B cell (primary cell): ENCODE measurements at regions not wholly inside any gene's neighbourhood (a gene's known extent, or its start where the extent isn't known, plus 50 kb on each side); places are given as distances from the start of the nearest gene placed in this dataset.
"Not testable (repeated sequence)": the region's sequence is repeated elsewhere in the genome, so short reads cannot be mapped to it uniquely, and the experiment has no call there.

Source experiments
- ATAC-seq: fragments of 200-7000 bp; cut with Tn5 transposase; one replicate; pipeline ENCODE4 v1.10.0; 2021; ENCODE audit warnings: low read depth, mild to moderate bottlenecking, moderate number of reproducible peaks, moderate library complexity
- CTCF ChIA-PET: fragments of 350-600 bp; sonication (Branson Sonifier 250); formaldehyde crosslinking; loops from one replicate; lab custom pipeline; 2021; ENCODE audit warnings: antibody characterized with exemption, inconsistent platforms; lab: Charles Lee
- POLR2A ChIA-PET: fragments of 350-600 bp; sonication (Branson Sonifier 250); formaldehyde crosslinking; loops from one replicate; lab custom pipeline; 2021; ENCODE audit warnings: antibody characterized with exemption; lab: Charles Lee
- DNase-seq: peaks from one replicate; pipeline ENCODE4 v3.0.0; 2013
- H2AFZ ChIP-seq: 2 replicates; pipeline ENCODE4 v1.6.1; 2012; ENCODE audit warnings: mild to moderate bottlenecking, low read depth, low read length; ENCODE audit not compliant: insufficient read depth, poor library complexity, severe bottlenecking
- H3K27ac ChIP-seq, 2 donors: 1 replicate in 1 of 2; 2 replicates in 1 of 2; pipeline ENCODE4 v1.5.1; 2012 to 2013; ENCODE audit warnings: low read length in 2 of 2, mild to moderate bottlenecking in 2 of 2, moderate library complexity in 1 of 2
- H3K27me3 ChIP-seq, 4 experiments: fragments of 200-600 bp in 1 of 4; sonication (generic) in 1 of 4; replicated peaks in 1 of 4; 1 replicate in 2 of 4; 2 replicates in 2 of 4; pipeline versions ENCODE4 v1.6.1 to v1.7.0; 2013 to 2016; ENCODE audit warnings: low read length in 3 of 4, mild to moderate bottlenecking in 2 of 4, mixed read lengths in 1 of 4, moderate library complexity in 1 of 4; ENCODE audit not compliant: insufficient read depth in 4 of 4, control insufficient read depth in 3 of 4; ENCODE audit errors: control extremely low read depth in 1 of 4
- H3K36me3 ChIP-seq, 2 experiments: replicated peaks in 1 of 2; 1 replicate in 1 of 2; 2 replicates in 1 of 2; pipeline versions ENCODE4 v1.6.1 to v1.7.1; 2013; ENCODE audit warnings: low read length in 1 of 2; ENCODE audit not compliant: insufficient read depth in 2 of 2, control insufficient read depth in 1 of 2; ENCODE audit errors: control extremely low read depth in 1 of 2, extremely low read depth in 1 of 2
- H3K4me1 ChIP-seq, 2 donors: fragments of 200-600 bp in 1 of 2; sonication (generic) in 1 of 2; 1 replicate in 1 of 2; 2 replicates in 1 of 2; pipeline versions ENCODE4 v1.5.1 to v1.6.1; 2013 to 2017; ENCODE audit warnings: low read length in 2 of 2; ENCODE audit not compliant: control insufficient read depth in 2 of 2, insufficient read depth in 2 of 2
- H3K4me2 ChIP-seq: replicated peaks from 2 replicates; pipeline ENCODE3; 2012; ENCODE audit warnings: mild to moderate bottlenecking, low read depth, low read length; ENCODE audit not compliant: poor library complexity, severe bottlenecking
- H3K4me3 ChIP-seq, 5 experiments: fragments of 200-600 bp in 1 of 5; sonication (generic) in 1 of 5; 1 replicate in 3 of 5; 2 replicates in 2 of 5; pipeline versions ENCODE4 v1.5.1 to v1.7.0; 2011 to 2016; ENCODE audit warnings: low read length in 4 of 5, mild to moderate bottlenecking in 4 of 5, low read depth in 2 of 5, control low read depth in 1 of 5, moderate library complexity in 1 of 5; ENCODE audit not compliant: insufficient read depth in 1 of 5; ENCODE audit errors: control extremely low read depth in 1 of 5, extremely low read depth in 1 of 5
- H3K79me2 ChIP-seq: fragments of 200-600 bp; sonication (generic); one replicate; pipeline ENCODE4 v1.6.0; 2016; ENCODE audit warnings: low read length; ENCODE audit not compliant: control insufficient read depth, insufficient read depth
- H3K9ac ChIP-seq: fragments of 200-600 bp; sonication (generic); 2 replicates; pipeline ENCODE4 v1.6.1; 2017; ENCODE audit warnings: mild to moderate bottlenecking, low read length, moderate library complexity
- H3K9me3 ChIP-seq, 3 donors: one replicate each; pipeline versions ENCODE4 v1.6.1 to v1.7.1; 2013; ENCODE audit warnings: low read length in 2 of 3; ENCODE audit not compliant: control insufficient read depth in 2 of 3, insufficient read depth in 1 of 3; ENCODE audit errors: control extremely low read depth in 1 of 3
- H4K20me1 ChIP-seq: 2 replicates; pipeline ENCODE4 v1.6.0; 2012; ENCODE audit warnings: mild to moderate bottlenecking, low read length; ENCODE audit not compliant: insufficient read depth, control insufficient read depth, poor library complexity, severe bottlenecking
- H3K27ac Mint-ChIP-seq: one replicate; pipeline ENCODE4 v1.8.0; 2021; ENCODE audit warnings: mixed read lengths
- H3K27me3 Mint-ChIP-seq: one replicate; pipeline ENCODE4 v1.8.0; 2021; ENCODE audit warnings: mixed read lengths
- H3K4me1 Mint-ChIP-seq: one replicate; pipeline ENCODE4 v1.8.0; 2021; ENCODE audit warnings: mixed read lengths
- H3K4me3 Mint-ChIP-seq: one replicate; pipeline ENCODE4 v1.8.0; 2021; ENCODE audit warnings: mixed read lengths
- H3K9me3 Mint-ChIP-seq: one replicate; pipeline ENCODE4 v1.8.0; 2022; ENCODE audit warnings: mixed read lengths; ENCODE audit not compliant: insufficient read depth
- WGBS: methylation state at CpG from one replicate; pipeline ENCODE4 v1.1.5; 2013; ENCODE audit warnings: missing lambda C conversion rate; ENCODE audit not compliant: insufficient coverage; 5-methylcytosine and 5-hydroxymethylcytosine counted together
- intact Hi-C: fragments of 100-400 bp; cut with micrococcal nuclease; formaldehyde crosslinking; loops from one replicate; pipeline ENCODE4 v1.10.0; 2022

GRCh38 chr10:48102410-48103146, 103.0 kb upstream of the FAM25C start:
- H3K27me3 ChIP-seq, CTCF ChIA-PET, POLR2A ChIA-PET, H3K9me3 Mint-ChIP-seq, H3K4me3 Mint-ChIP-seq, H3K79me2 ChIP-seq, H2AFZ ChIP-seq, H3K4me2 ChIP-seq, H3K27ac Mint-ChIP-seq, H3K9ac ChIP-seq, H3K27ac ChIP-seq, H3K9me3 ChIP-seq, intact Hi-C loops, H4K20me1 ChIP-seq, H3K4me1 ChIP-seq, H3K36me3 ChIP-seq, DNase-seq, H3K4me1 Mint-ChIP-seq, ATAC-seq, H3K27me3 Mint-ChIP-seq, H3K4me3 ChIP-seq: not testable (repeated sequence)
- WGBS = no CpG with 5 or more reads among the region's 6 CpGs

- H3K27ac ChIP-seq, DNase-seq, H3K27me3 Mint-ChIP-seq, H3K27me3 ChIP-seq, CTCF ChIA-PET, H3K4me3 ChIP-seq, H3K79me2 ChIP-seq, H2AFZ ChIP-seq, POLR2A ChIA-PET, H3K4me1 ChIP-seq, H4K20me1 ChIP-seq, H3K4me2 ChIP-seq, H3K4me1 Mint-ChIP-seq, H3K27ac Mint-ChIP-seq, ATAC-seq, H3K9me3 Mint-ChIP-seq, H3K4me3 Mint-ChIP-seq, H3K36me3 ChIP-seq, H3K9ac ChIP-seq, H3K9me3 ChIP-seq, intact Hi-C loops: not testable (repeated sequence)
- no CpG with 5 or more reads among the region's 5 CpGs for WGBS
Observed at GRCh38 chr10:48098854-48099253, 99.3 kb upstream of the FAM25C start.

GRCh38 chr10:48090706-48091105, 91.1 kb upstream of the FAM25C start:
- H4K20me1 ChIP-seq, H3K27me3 Mint-ChIP-seq, H3K4me2 ChIP-seq, H3K4me3 Mint-ChIP-seq, H3K4me3 ChIP-seq, POLR2A ChIA-PET, H3K27ac Mint-ChIP-seq, H3K9ac ChIP-seq, H3K9me3 Mint-ChIP-seq, H3K36me3 ChIP-seq, H3K27ac ChIP-seq, CTCF ChIA-PET, ATAC-seq, H3K4me1 Mint-ChIP-seq, H3K9me3 ChIP-seq, H3K79me2 ChIP-seq, H3K27me3 ChIP-seq, H3K4me1 ChIP-seq, DNase-seq, H2AFZ ChIP-seq, intact Hi-C loops: not testable (repeated sequence)

GRCh38 chr10:48088087-48088486, 88.5 kb upstream of the FAM25C start:
- CTCF ChIA-PET, H2AFZ ChIP-seq, POLR2A ChIA-PET, H3K9me3 ChIP-seq, intact Hi-C loops, DNase-seq, H3K4me2 ChIP-seq, H3K9me3 Mint-ChIP-seq, ATAC-seq, H3K4me1 ChIP-seq, H3K4me3 Mint-ChIP-seq, H3K27ac Mint-ChIP-seq, H3K4me3 ChIP-seq, H3K27ac ChIP-seq, H3K4me1 Mint-ChIP-seq, H3K9ac ChIP-seq, H3K27me3 ChIP-seq, H4K20me1 ChIP-seq, H3K36me3 ChIP-seq, H3K79me2 ChIP-seq, H3K27me3 Mint-ChIP-seq: not testable (repeated sequence)
- no CpG with 5 or more reads among the region's 1 CpG for WGBS
